ENCODE measurements at regions not wholly inside any gene's neighbourhood (a gene's known extent, or its start where the extent isn't known, plus 50 kb on each side); places are given as distances from the start of the nearest gene placed in this dataset.
"Not testable (repeated sequence)": the region's sequence is repeated elsewhere in the genome, so short reads cannot be mapped to it uniquely, and the experiment has no call there.

- no peak for DNase-seq
These were observed 124.6 kb upstream of the CDK13 start for GRCh38 chr7:39825401-39825980.

GRCh38 chr7:39826166-39826565 lies 123.9 kb upstream of the CDK13 start:
- no peak for DNase-seq

GRCh38 chr7:39827571-39827970 lies 122.5 kb upstream of the CDK13 start:
- DNase-seq, result peak; percentile 20

- no peak for DNase-seq
These were observed 121.0 kb upstream of the CDK13 start for GRCh38 chr7:39829028-39829427.

GRCh38 chr7:39832519-39833085 lies 117.5 kb upstream of the CDK13 start:
- DNase-seq, result no peak

GRCh38 chr7:39833180-39833799 lies 116.8 kb upstream of the CDK13 start:
- peak; percentile 72 for DNase-seq

- not testable (repeated sequence) for DNase-seq
These were observed 116.0 kb upstream of the CDK13 start for GRCh38 chr7:39833865-39834634.

- peak; percentile 73 for DNase-seq
These were observed 111.7 kb upstream of the CDK13 start for GRCh38 chr7:39838326-39838725.

GRCh38 chr7:39845006-39845405 lies 105.0 kb upstream of the CDK13 start:
- no peak for DNase-seq

GRCh38 chr7:39847227-39847626 lies 102.8 kb upstream of the CDK13 start:
- DNase-seq, result no peak

GRCh38 chr7:39851466-39852045 lies 98.5 kb upstream of the CDK13 start:
- DNase-seq, result no peak

GRCh38 chr7:39854616-39855324 lies 95.3 kb upstream of the CDK13 start:
- not testable (repeated sequence) for DNase-seq

- DNase-seq, result no peak
These were observed 94.8 kb upstream of the CDK13 start for GRCh38 chr7:39855325-39855674.

- DNase-seq, result not testable (repeated sequence)
These were observed 86.3 kb upstream of the CDK13 start for GRCh38 chr7:39863675-39864322.

GRCh38 chr7:39869888-39870522 lies 80.1 kb upstream of the CDK13 start:
- DNase-seq, result not testable (repeated sequence)

GRCh38 chr7:39871610-39872009 lies 78.4 kb upstream of the CDK13 start:
- DNase-seq, result not testable (repeated sequence)

- no peak for DNase-seq
These were observed 69.5 kb upstream of the CDK13 start for GRCh38 chr7:39880556-39880955.

- no peak for DNase-seq
These were observed 67.8 kb upstream of the CDK13 start for GRCh38 chr7:39882148-39882784.

- no peak for DNase-seq
These were observed 66.2 kb upstream of the CDK13 start for GRCh38 chr7:39883812-39884390.

GRCh38 chr7:39888171-39888853 lies 61.7 kb upstream of the CDK13 start:
- DNase-seq, result no peak
